H9 (cell line): ENCODE measurements at regions not wholly inside any gene's neighbourhood (a gene's known extent, or its start where the extent isn't known, plus 50 kb on each side); places are given as distances from the start of the nearest gene placed in this dataset.

Experiments used
- DNase-seq: peaks from one replicate; pipeline ENCODE4 v3.0.0-alpha.2; 2017
- H2AFZ ChIP-seq: one replicate; pipeline ENCODE4 v1.6.1; 2013; ENCODE audit warnings: mild to moderate bottlenecking, low read length, control low read depth, moderate library complexity
- H2AK5ac ChIP-seq: 2 replicates; pipeline ENCODE4 v1.6.1; 2013; ENCODE audit warnings: low read length, control low read depth, mixed read lengths; ENCODE audit not compliant: insufficient read length
- H2BK120ac ChIP-seq: one replicate; pipeline ENCODE4 v1.6.1; 2013; ENCODE audit warnings: low read depth, mild to moderate bottlenecking, low read length, control low read depth, inconsistent platforms; ENCODE audit not compliant: poor library complexity, severe bottlenecking
- H2BK12ac ChIP-seq: 2 replicates; pipeline ENCODE4 v1.6.1; 2013; ENCODE audit warnings: low read length, control low read depth, mixed read lengths, low read depth; ENCODE audit not compliant: insufficient read length
- H2BK15ac ChIP-seq: 2 replicates; pipeline ENCODE4 v1.6.1; 2013; ENCODE audit warnings: low read depth, low read length, control low read depth
- H2BK20ac ChIP-seq: one replicate; pipeline ENCODE4 v1.6.1; 2013; ENCODE audit warnings: low read depth, mild to moderate bottlenecking, low read length, control low read depth, inconsistent platforms; ENCODE audit not compliant: poor library complexity, severe bottlenecking
- H2BK5ac ChIP-seq: 2 replicates; pipeline ENCODE4 v1.6.1; 2013; ENCODE audit warnings: low read length, control low read depth, mixed read lengths; ENCODE audit not compliant: insufficient read length
- H3K14ac ChIP-seq: 2 replicates; pipeline ENCODE4 v1.6.1; 2013; ENCODE audit warnings: low read length, control low read depth; ENCODE audit not compliant: insufficient read depth
- H3K18ac ChIP-seq: 2 replicates; pipeline ENCODE4 v1.6.1; 2013; ENCODE audit warnings: low read depth, mild to moderate bottlenecking, mixed read lengths, low read length, control low read depth; ENCODE audit not compliant: insufficient read length
- H3K23ac ChIP-seq: 2 replicates; pipeline ENCODE4 v1.6.1; 2013; ENCODE audit warnings: low read length, control low read depth, mixed read lengths, low read depth; ENCODE audit not compliant: insufficient read length
- H3K23me2 ChIP-seq: 2 replicates; pipeline ENCODE4 v1.6.1; 2013; ENCODE audit warnings: low read depth, mild to moderate bottlenecking, mixed read lengths, low read length, control low read depth; ENCODE audit not compliant: insufficient read length, poor library complexity, severe bottlenecking
- H3K27ac ChIP-seq: 2 replicates; pipeline ENCODE4 v1.5.1; 2013; ENCODE audit warnings: low read length, control low read depth, mixed read lengths, low read depth; ENCODE audit not compliant: insufficient read length
- H3K27me3 ChIP-seq: 2 replicates; pipeline ENCODE4 v1.6.1; 2013; ENCODE audit warnings: low read length, control low read depth, inconsistent platforms; ENCODE audit not compliant: insufficient read depth
- H3K4ac ChIP-seq: 2 replicates; pipeline ENCODE4 v1.6.1; 2013; ENCODE audit warnings: low read depth, mild to moderate bottlenecking, control low read depth, inconsistent platforms, low read length, moderate library complexity
- H3K4me1 ChIP-seq: 2 replicates; pipeline ENCODE4 v1.6.1; 2013; ENCODE audit warnings: low read length, control low read depth, inconsistent platforms; ENCODE audit not compliant: insufficient read depth
- H3K4me2 ChIP-seq: 2 replicates; pipeline ENCODE4 v1.6.1; 2013; ENCODE audit warnings: low read length, control low read depth, mixed read lengths; ENCODE audit not compliant: insufficient read length, insufficient read depth
- H3K56ac ChIP-seq: 2 replicates; pipeline ENCODE4 v1.6.1; 2013; ENCODE audit warnings: low read depth, mild to moderate bottlenecking, mixed read lengths, low read length, control low read depth; ENCODE audit not compliant: insufficient read length
- H3K79me1 ChIP-seq: 2 replicates; pipeline ENCODE4 v1.6.1; 2013; ENCODE audit warnings: low read depth, mild to moderate bottlenecking, moderate library complexity, low read length, control low read depth, inconsistent platforms; ENCODE audit not compliant: insufficient read depth, poor library complexity, severe bottlenecking
- H3K79me2 ChIP-seq: 2 replicates; pipeline ENCODE4 v1.6.1; 2013; ENCODE audit warnings: low read length, control low read depth, inconsistent platforms; ENCODE audit not compliant: insufficient read depth
- H3K9ac ChIP-seq: 2 replicates; pipeline ENCODE4 v1.6.1; 2013; ENCODE audit warnings: low read length, control low read depth, mixed read lengths; ENCODE audit not compliant: insufficient read length; ENCODE audit errors: extremely low read depth
- H3K9me3 ChIP-seq: one replicate; pipeline ENCODE4 v1.6.1; 2013; ENCODE audit warnings: low read depth, low read length, inconsistent platforms; ENCODE audit not compliant: control insufficient read depth
- H3T11ph ChIP-seq: one replicate; pipeline ENCODE4 v1.6.1; 2013; ENCODE audit warnings: mild to moderate bottlenecking, low read length, control low read depth, inconsistent platforms
- H4K20me1 ChIP-seq: one replicate; pipeline ENCODE4 v1.6.1; 2013; ENCODE audit not compliant: control insufficient read depth, insufficient read length, insufficient read depth
- H4K5ac ChIP-seq: 2 replicates; pipeline ENCODE4 v1.6.1; 2013; ENCODE audit warnings: low read depth, mild to moderate bottlenecking, mixed read lengths, low read length, control low read depth; ENCODE audit not compliant: insufficient read length
- H4K8ac ChIP-seq: replicated peaks from 2 replicates; pipeline ENCODE4 v1.6.1; 2013; ENCODE audit warnings: low read length, control low read depth, mixed read lengths, low read depth; ENCODE audit not compliant: insufficient read length
- H4K91ac ChIP-seq: 2 replicates; pipeline ENCODE4 v1.6.1; 2013; ENCODE audit warnings: low read depth, mild to moderate bottlenecking, moderate library complexity, mixed read lengths, low read length, control low read depth; ENCODE audit not compliant: insufficient read length
- H3K27ac Mint-ChIP-seq, 3 experiments: 2 replicates in 2 of 3; 3 replicates in 1 of 3; pipeline ENCODE4 v1.8.0; 2020 to 2021; ENCODE audit warnings: mixed read lengths in 3 of 3, mild to moderate bottlenecking in 1 of 3, moderate library complexity in 1 of 3
- H3K27me3 Mint-ChIP-seq: 2 replicates; pipeline ENCODE4 v1.8.0; 2021; ENCODE audit warnings: low read depth, mild to moderate bottlenecking, moderate library complexity, mixed read lengths
- H3K36me3 Mint-ChIP-seq, 3 experiments: 2 replicates in 2 of 3; 3 replicates in 1 of 3; pipeline ENCODE4 v1.8.0; 2020 to 2021; ENCODE audit warnings: low read depth in 3 of 3, mixed read lengths in 3 of 3; ENCODE audit not compliant: insufficient read depth in 1 of 3
- H3K4me1 Mint-ChIP-seq, 2 experiments: 2 replicates each; pipeline ENCODE4 v1.8.0; 2020; ENCODE audit warnings: mixed read lengths in 2 of 2
- H3K4me3 Mint-ChIP-seq, 2 experiments: 2 replicates in 1 of 2; 3 replicates in 1 of 2; pipeline ENCODE4 v1.8.0; 2020 to 2021; ENCODE audit warnings: mild to moderate bottlenecking in 2 of 2, mixed read lengths in 2 of 2, moderate library complexity in 1 of 2
- H3K9me3 Mint-ChIP-seq, 2 experiments: 2 replicates in 1 of 2; 3 replicates in 1 of 2; pipeline ENCODE4 v1.8.0; 2020; ENCODE audit warnings: mild to moderate bottlenecking in 2 of 2, mixed read lengths in 2 of 2, moderate library complexity in 1 of 2
- CTCF ChIP-seq: fragments of 200-600 bp; sonication (generic); conservative IDR thresholded peaks from 3 replicates; pipeline ENCODE4 v1.8.0; 2021; ENCODE audit warnings: antibody characterized with exemption, mild to moderate bottlenecking
- WGBS: extraction: QIAGEN DNeasy Blood & Tissue Kit; methylation state at CpG from one replicate; pipeline ENCODE4 v1.1.7; 2013; ENCODE audit warnings: missing lambda C conversion rate, low lambda C conversion rate, mixed read lengths; ENCODE audit not compliant: insufficient read length; ENCODE audit errors: extremely low coverage; 5-methylcytosine and 5-hydroxymethylcytosine counted together

GRCh38 chr19:56988299-56988698 lies 131.5 kb upstream of the USP29 start:
- Histone ChIP-seq H3K79me1 (no peaks in the 10 kb centered on the region), H3K9me3 (peaks cover 79% of the 10 kb centered on the region), H3K4ac (no peak overlapping the region), H2BK15ac (no peak overlapping the region), H2BK5ac (no peak overlapping the region), H3T11ph (no peak overlapping the region), H2AK5ac (no peak overlapping the region), H3K4me1 (no peaks in the 10 kb centered on the region), H3K4me2 (no peak overlapping the region), H4K5ac (no peak overlapping the region), H3K18ac (no peak overlapping the region), H4K8ac (no peak overlapping the region), H3K27me3 (no peaks in the 10 kb centered on the region), H3K23ac (no peak overlapping the region), H3K56ac (no peak overlapping the region), H3K14ac (no peak overlapping the region), H4K20me1 (no peaks in the 10 kb centered on the region), H3K9ac (no peak overlapping the region), H2BK12ac (no peak overlapping the region), H3K79me2 (no peaks in the 10 kb centered on the region), H4K91ac (no peak overlapping the region), H3K23me2 (no peaks in the 10 kb centered on the region), H2AFZ (no peak overlapping the region), H3K27ac (no peak overlapping the region), H2BK120ac (no peak overlapping the region), H2BK20ac (no peak overlapping the region)
- Mint-ChIP-seq H3K27ac (no peak overlapping the region), H3K4me3 (no peak overlapping the region), H3K36me3 (peaks cover 25 to 43% (median 32%) of the 10 kb centered on the region in 3 experiments), H3K4me1 (no peaks in the 10 kb centered on the region), H3K9me3 (peaks cover 87 to 96% of the 10 kb centered on the region in 2 experiments), H3K27me3 (peaks cover 4% of the 10 kb centered on the region; the same call in 1 of the 2 replicates)
- WGBS: no CpG with 5 or more reads among the region's 5 CpGs
- no peak for DNase-seq
- no peak for TF ChIP-seq CTCF
